Heart right ventricle (tissue), 16 donors: ENCODE measurements at regions not wholly inside any gene's neighbourhood (a gene's known extent, or its start where the extent isn't known, plus 50 kb on each side); places are given as distances from the start of the nearest gene placed in this dataset.

Experiments used
- ATAC-seq, 8 donors: fragments of 200-7000 bp; cut with Tn5 transposase; one replicate each; pipeline ENCODE4 v1.9.1; 2020; ENCODE audit warnings: mild to moderate bottlenecking in 8 of 8, moderate library complexity in 8 of 8, moderate number of reproducible peaks in 1 of 8
- DNase-seq, 2 donors: peaks; one replicate each; pipeline ENCODE4 v3.0.0-alpha.2; 2020
- H3K27ac ChIP-seq, 10 donors: fragments of 200-600 bp; sonication (generic) in 2 of 10; one replicate each; pipeline versions ENCODE4 v1.5.0 to v1.8.0; 2020 to 2022; ENCODE audit warnings: mild to moderate bottlenecking in 3 of 10
- H3K27me3 ChIP-seq, 7 donors: fragments of 200-600 bp; one replicate each; pipeline ENCODE4 v1.8.0; 2021 to 2022; ENCODE audit warnings: mild to moderate bottlenecking in 2 of 7
- H3K36me3 ChIP-seq, 9 donors: fragments of 200-600 bp; sonication (generic) in 1 of 9; one replicate each; pipeline versions ENCODE4 v1.5.0 to v1.8.0; 2020 to 2022; ENCODE audit warnings: mild to moderate bottlenecking in 2 of 9
- H3K4me1 ChIP-seq, 9 donors: fragments of 200-600 bp; sonication (generic) in 1 of 9; one replicate each; pipeline versions ENCODE4 v1.5.0 to v1.8.0; 2020 to 2022; ENCODE audit warnings: mild to moderate bottlenecking in 4 of 9
- H3K4me3 ChIP-seq, 10 donors: fragments of 200-600 bp; sonication (generic) in 2 of 10; one replicate each; pipeline versions ENCODE4 v1.5.0 to v1.8.0; 2020 to 2022; ENCODE audit warnings: mild to moderate bottlenecking in 7 of 10, moderate library complexity in 2 of 10
- H3K9me3 ChIP-seq, 11 donors: fragments of 200-600 bp in 10 of 11; sonication (generic) in 2 of 11; one replicate each; pipeline versions ENCODE4 v1.5.0 to v1.8.0; 2013 to 2022; ENCODE audit warnings: mild to moderate bottlenecking in 2 of 11, control low read depth in 1 of 11, moderate library complexity in 1 of 11
- WGBS, 2 donors: extraction: QIAGEN DNeasy Blood & Tissue Kit; methylation state at CpG; one replicate each; pipeline ENCODE4 v1.1.7; 2013; ENCODE audit warnings: inconsistent platforms in 1 of 2; 5-methylcytosine and 5-hydroxymethylcytosine counted together
- intact Hi-C, 10 donors: fragments of 100-400 bp; cut with DNase I; formaldehyde crosslinking; loops; one replicate each; pipeline versions ENCODE4 v1.11.1 to v1.14.2; 2022
- TF ChIP-seq, protein P1 (sequence below), 9 donors: fragments of 200-600 bp; sonication (generic) in 2 of 9; IDR thresholded peaks; one replicate each; pipeline versions ENCODE4 v1.5.0 to v1.8.0; 2021 to 2022; ENCODE audit warnings: antibody characterized with exemption in 9 of 9, mild to moderate bottlenecking in 5 of 9, moderate library complexity in 1 of 9
- donor health status: Arrhythmogenic right ventricular cardiomyopathy.
- donor health status: ischemic (EF 13 %, LVEDD 7.1; RV severe dilation, severe dysfunction).
- donor health status: healthy with polysubstance abuse.
- donor health status: DM: no; HTN: yes; CAD: no.
- donor health status: DM: no; HTN: no; CAD: no.
- donor health status: ischemic (EF 25% LVEDD 6.9; RV normal size, moderate dysfunction).
- donor health status: ischemic (EF 25% LVEDD 5.7; RV mildly dilated, moderate dysfunction).
- donor health status: healthy.
- donor health status: DM: yes; HTN: yes; CAD: no.
- donor health status: Ischemic cardiomyopathy.
- donor health status: ischemic (EF 35%, LVEDD 5.7; RV mildly dilated, moderate dysfunction).
- donor health status: nonischemic (EF 11% LVEDD 7.7; RV severe dilation, severe dysfunction).
- donor health status: DM: yes; HTN: yes; CAD: no.
- donor health status: PGD.
- donor health status: ischemic (EF 29% LVEDD 5.4; RV normal size, mild dysfunction).
- donor health status: nonischemic (EF 23%, LVEDD 6.1; RV moderate dilation, normal function).

DNA sequence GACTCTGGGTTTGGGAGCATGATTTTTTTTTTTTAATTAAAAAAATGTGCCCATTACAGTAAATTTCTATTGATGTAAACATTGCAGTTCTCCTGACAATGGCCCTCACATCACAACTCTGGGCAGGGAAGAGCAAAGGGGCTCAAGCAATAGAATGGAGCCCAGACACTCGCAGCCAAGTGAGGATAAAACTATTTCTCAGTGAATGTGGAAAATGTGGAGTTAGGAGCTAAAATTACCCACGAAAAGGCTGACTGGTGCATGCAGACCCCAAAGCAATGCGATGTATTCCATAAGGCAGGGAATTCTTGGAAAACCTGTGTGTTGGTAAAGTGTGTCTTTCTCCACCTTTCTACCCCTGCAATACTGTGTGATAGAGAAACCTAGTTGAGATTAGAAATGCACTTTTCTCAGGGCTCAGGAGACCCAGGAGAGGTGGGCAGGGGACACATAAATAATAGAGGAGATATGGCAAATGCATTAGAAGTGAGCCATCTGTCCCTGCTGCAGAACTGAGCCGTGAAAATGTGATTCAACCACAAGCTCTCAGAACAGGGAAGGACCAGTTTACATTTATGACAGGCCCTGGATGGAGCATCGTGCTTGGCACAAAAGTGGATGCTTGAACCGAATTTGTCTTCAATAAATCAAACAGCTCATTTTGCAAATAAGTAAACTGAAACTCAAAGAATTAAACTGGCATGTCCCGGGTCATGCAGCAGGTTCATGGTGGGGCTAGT, 100.1 kb downstream of the MYCN start:
- no peaks in the 10 kb centered on the region for H3K4me1 ChIP-seq
- intact Hi-C loops, result no loop called here
- TF ChIP-seq, protein P1, sequence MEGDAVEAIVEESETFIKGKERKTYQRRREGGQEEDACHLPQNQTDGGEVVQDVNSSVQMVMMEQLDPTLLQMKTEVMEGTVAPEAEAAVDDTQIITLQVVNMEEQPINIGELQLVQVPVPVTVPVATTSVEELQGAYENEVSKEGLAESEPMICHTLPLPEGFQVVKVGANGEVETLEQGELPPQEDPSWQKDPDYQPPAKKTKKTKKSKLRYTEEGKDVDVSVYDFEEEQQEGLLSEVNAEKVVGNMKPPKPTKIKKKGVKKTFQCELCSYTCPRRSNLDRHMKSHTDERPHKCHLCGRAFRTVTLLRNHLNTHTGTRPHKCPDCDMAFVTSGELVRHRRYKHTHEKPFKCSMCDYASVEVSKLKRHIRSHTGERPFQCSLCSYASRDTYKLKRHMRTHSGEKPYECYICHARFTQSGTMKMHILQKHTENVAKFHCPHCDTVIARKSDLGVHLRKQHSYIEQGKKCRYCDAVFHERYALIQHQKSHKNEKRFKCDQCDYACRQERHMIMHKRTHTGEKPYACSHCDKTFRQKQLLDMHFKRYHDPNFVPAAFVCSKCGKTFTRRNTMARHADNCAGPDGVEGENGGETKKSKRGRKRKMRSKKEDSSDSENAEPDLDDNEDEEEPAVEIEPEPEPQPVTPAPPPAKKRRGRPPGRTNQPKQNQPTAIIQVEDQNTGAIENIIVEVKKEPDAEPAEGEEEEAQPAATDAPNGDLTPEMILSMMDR (IDR thresholded peaks at IDR 0.05), result no peak
- WGBS, 2 donors, result 84 to 87% methylated on average over 7 of the region's 7 CpGs
- ATAC-seq (no peak), DNase-seq (no peak)
- H3K9me3 ChIP-seq, result no peaks in the 10 kb centered on the region
- peaks cover 0 to 22% (median 4%) of the 10 kb centered on the region in 7 donors for H3K27me3 ChIP-seq
- H3K4me3 ChIP-seq, result no peak overlapping the region
- no peaks in the 10 kb centered on the region for H3K36me3 ChIP-seq
- no peak overlapping the region for H3K27ac ChIP-seq

DNA sequence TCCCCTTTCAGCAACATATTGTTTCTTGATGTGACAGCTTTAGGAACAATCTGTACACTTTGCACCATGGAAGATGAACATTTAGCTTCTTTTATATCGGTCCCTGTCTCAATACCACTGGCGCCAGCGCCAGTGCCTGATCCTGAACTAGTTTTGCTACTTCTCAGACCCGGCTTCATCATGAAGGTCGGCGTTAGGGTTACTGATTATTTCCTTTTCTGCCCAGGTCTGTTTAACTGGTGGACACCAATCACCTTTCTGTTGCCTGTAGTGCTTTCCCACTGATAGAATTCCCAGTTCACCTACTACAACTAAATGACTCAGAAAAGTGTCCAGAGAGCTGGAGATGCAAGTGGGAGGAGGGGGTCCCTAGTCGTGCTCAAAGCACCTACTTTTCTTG, 99.5 kb downstream of the MYCN start:
- no peak for DNase-seq
- peaks cover 0 to 22% (median 4%) of the 10 kb centered on the region in 7 donors for H3K27me3 ChIP-seq
- H3K36me3 ChIP-seq, result no peaks in the 10 kb centered on the region
- TF ChIP-seq, protein P1 (IDR thresholded peaks at IDR 0.05), result no peak
- no peak overlapping the region for H3K4me3 ChIP-seq
- intact Hi-C loops, result no loop called here
- H3K9me3 ChIP-seq, result no peaks in the 10 kb centered on the region
- ATAC-seq, result no peak
- H3K4me1 ChIP-seq, result no peaks in the 10 kb centered on the region
- 84 to 86% methylated on average over 7 of the region's 7 CpGs for WGBS, 2 donors
- no peak overlapping the region for H3K27ac ChIP-seq

DNA sequence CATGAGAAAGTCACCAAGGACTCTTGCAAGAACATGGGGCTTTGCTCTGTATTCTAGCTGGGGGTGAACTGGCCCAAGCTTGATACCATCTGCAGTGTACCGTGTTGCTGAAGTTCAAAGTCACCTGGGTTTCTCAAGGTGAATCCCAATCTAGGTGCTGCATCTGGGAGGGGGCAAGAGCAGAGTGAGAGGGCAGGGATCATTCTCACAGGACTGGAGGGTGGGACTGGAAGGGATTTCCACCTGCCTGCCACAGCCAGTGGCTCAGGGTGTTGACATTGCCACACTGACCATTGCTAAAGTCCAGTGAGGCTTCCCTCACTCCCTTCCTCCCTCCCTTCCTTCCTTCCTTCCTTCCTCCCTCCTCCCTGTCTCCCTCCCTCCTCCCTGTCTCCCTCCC, 98.7 kb downstream of the MYCN start:
- ATAC-seq, result no peak
- H3K27ac ChIP-seq, result no peak overlapping the region
- intact Hi-C loops, result no loop called here
- DNase-seq, result no peak
- WGBS, 2 donors, result 70 to 80% methylated on average over 1 of the region's 1 CpG
- H3K4me1 ChIP-seq, result no peaks in the 10 kb centered on the region
- H3K4me3 ChIP-seq, result no peak overlapping the region
- no peaks in the 10 kb centered on the region for H3K36me3 ChIP-seq
- no peaks in the 10 kb centered on the region for H3K9me3 ChIP-seq
- TF ChIP-seq, protein P1 (IDR thresholded peaks at IDR 0.05), result no peak
- peaks cover 0 to 22% (median 4%) of the 10 kb centered on the region in 7 donors for H3K27me3 ChIP-seq

DNA sequence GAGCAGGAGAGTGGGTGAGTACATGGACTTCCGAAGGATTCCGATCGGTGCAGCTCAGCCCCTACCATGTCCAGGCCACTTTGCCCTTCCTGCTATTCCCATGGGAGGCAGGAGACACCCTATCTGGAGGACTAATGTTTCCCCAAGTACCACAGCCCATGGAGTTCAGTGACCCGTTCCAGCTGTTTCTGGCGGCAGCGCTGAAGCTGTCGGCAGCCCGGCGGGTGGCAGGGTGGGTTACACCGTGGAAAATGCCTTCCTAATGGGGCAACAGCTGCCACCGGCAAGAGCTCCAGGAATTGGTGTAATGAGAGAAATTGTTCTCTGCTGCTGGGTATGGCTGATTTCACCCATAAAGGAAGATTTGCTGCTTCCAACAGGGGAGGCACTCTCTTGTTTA, 98.3 kb downstream of the MYCN start:
- ATAC-seq, result no peak

More for the DNA sequence above, 98.3 kb downstream of the MYCN start:
- intact Hi-C loops, result no loop called here
- TF ChIP-seq, protein P1 (IDR thresholded peaks at IDR 0.05), result no peak
- H3K4me3 ChIP-seq, result no peak overlapping the region
- peaks cover 0 to 22% (median 4%) of the 10 kb centered on the region in 7 donors for H3K27me3 ChIP-seq
- no peaks in the 10 kb centered on the region for H3K36me3 ChIP-seq
- no peak for DNase-seq
- WGBS, 2 donors, result 73 to 80% methylated on average over 11 of the region's 11 CpGs
- H3K27ac ChIP-seq, result no peak overlapping the region
- no peaks in the 10 kb centered on the region for H3K9me3 ChIP-seq
- H3K4me1 ChIP-seq, result no peaks in the 10 kb centered on the region
